ENCODE measurements at regions not wholly inside any gene's neighbourhood (a gene's known extent, or its start where the extent isn't known, plus 50 kb on each side); places are given as distances from the start of the nearest gene placed in this dataset.

GRCh38 chr9:12391839-12392509 lies 301.2 kb upstream of the TYRP1 start:
- H3K27ac ChIP-seq (ENCODE audit: low read depth in 1 of 2, low read length in 2 of 2) = no peak overlapping the region
- H3K4me1 ChIP-seq (ENCODE audit: control insufficient read depth in 1 of 2, insufficient read depth in 2 of 2, low read length in 2 of 2) = no peaks in the 10 kb centered on the region
- WGBS, 2 donors = 72 to 84% methylated on average over 2 of the region's 2 CpGs
- no peak for DNase-seq
- no peaks in the 10 kb centered on the region for H3K27me3 ChIP-seq (ENCODE audit: control insufficient read depth in 1 of 2, insufficient read depth in 2 of 2, low read length in 1 of 2)
- H3K4me3 ChIP-seq (ENCODE audit: low read length in 2 of 2) = no peak overlapping the region
- intact Hi-C loops (cut with DNase I) = no loop called here
- no peaks in the 10 kb centered on the region for H3K9me3 ChIP-seq (ENCODE audit: control insufficient read depth, low read length)
- no peak for ATAC-seq (ENCODE audit: low FRiP score)
- no peaks in the 10 kb centered on the region for H3K36me3 ChIP-seq (ENCODE audit: control insufficient read depth in 1 of 2, insufficient read depth in 2 of 2, low read length in 1 of 2)

DNA sequence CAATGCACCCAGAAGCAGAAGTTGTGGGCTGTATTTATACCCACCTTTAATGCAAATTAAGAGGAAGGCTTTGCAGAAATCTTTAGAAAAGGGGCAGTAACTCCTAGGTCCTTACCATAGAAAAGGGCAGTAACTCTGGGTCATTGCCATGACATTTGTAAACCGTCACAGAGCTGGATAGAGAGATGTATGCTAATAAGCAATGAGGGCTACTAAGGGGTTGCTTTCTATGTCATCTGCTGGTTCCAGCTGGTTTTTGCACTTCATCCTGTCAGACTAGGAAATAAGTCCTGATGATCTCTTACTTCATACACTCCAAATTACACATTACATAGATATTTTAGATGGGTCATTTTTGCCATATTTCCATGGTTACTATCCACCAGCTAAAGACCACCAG lies 299.1 kb upstream of the TYRP1 start:
- Histone ChIP-seq H3K36me3 (ENCODE audit: control insufficient read depth in 1 of 2, insufficient read depth in 2 of 2, low read length in 1 of 2) (no peaks in the 10 kb centered on the region), H3K27me3 (ENCODE audit: control insufficient read depth in 1 of 2, insufficient read depth in 2 of 2, low read length in 1 of 2) (no peaks in the 10 kb centered on the region), H3K9me3 (ENCODE audit: control insufficient read depth, low read length) (no peaks in the 10 kb centered on the region), H3K4me3 (ENCODE audit: low read length in 2 of 2) (no peak overlapping the region), H3K27ac (ENCODE audit: low read depth in 1 of 2, low read length in 2 of 2) (no peak overlapping the region), H3K4me1 (ENCODE audit: control insufficient read depth in 1 of 2, insufficient read depth in 2 of 2, low read length in 2 of 2) (no peaks in the 10 kb centered on the region)
- DNase-seq (no peak), ATAC-seq (ENCODE audit: low FRiP score) (no peak)
- 63 to 72% methylated on average over 1 of the region's 1 CpG for WGBS, 2 donors
- intact Hi-C loops (cut with DNase I) = no loop called here

DNA sequence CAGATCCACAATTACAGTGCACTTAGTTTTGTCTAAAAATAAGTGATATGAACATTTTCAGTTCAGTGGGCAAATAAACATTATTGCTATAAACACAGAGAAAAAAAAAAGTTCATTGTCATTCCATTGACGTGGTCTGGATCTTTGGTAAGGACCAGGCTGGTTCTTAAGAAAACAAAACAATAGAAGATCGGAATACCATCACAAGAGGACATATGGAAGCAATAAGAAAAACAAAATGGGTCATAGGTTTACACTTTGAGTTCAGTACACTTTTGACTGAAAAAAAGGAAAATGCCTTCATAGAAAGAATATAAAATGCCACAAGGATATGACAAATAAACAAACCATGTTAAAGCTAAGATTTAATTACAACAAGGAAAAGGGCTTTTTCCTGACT lies 289.5 kb upstream of the TYRP1 start:
- WGBS, 2 donors = 40 to 63% methylated on average over 2 of the region's 2 CpGs
- H3K4me3 ChIP-seq (ENCODE audit: low read length in 2 of 2) = no peak overlapping the region
- no peaks in the 10 kb centered on the region for H3K4me1 ChIP-seq (ENCODE audit: control insufficient read depth in 1 of 2, insufficient read depth in 2 of 2, low read length in 2 of 2)
- no peaks in the 10 kb centered on the region for H3K27me3 ChIP-seq (ENCODE audit: control insufficient read depth in 1 of 2, insufficient read depth in 2 of 2, low read length in 1 of 2)
- no peak for DNase-seq
- ATAC-seq (ENCODE audit: low FRiP score) = no peak
- no peak overlapping the region for H3K27ac ChIP-seq (ENCODE audit: low read depth in 1 of 2, low read length in 2 of 2)
- no peaks in the 10 kb centered on the region for H3K36me3 ChIP-seq (ENCODE audit: control insufficient read depth in 1 of 2, insufficient read depth in 2 of 2, low read length in 1 of 2)
- intact Hi-C loops (cut with DNase I) = no loop called here
- no peaks in the 10 kb centered on the region for H3K9me3 ChIP-seq (ENCODE audit: control insufficient read depth, low read length)

- Histone ChIP-seq H3K27ac (ENCODE audit: low read depth in 1 of 2, low read length in 2 of 2) (no peak overlapping the region), H3K27me3 (ENCODE audit: control insufficient read depth in 1 of 2, insufficient read depth in 2 of 2, low read length in 1 of 2) (no peaks in the 10 kb centered on the region), H3K4me3 (ENCODE audit: low read length in 2 of 2) (no peak overlapping the region), H3K9me3 (ENCODE audit: control insufficient read depth, low read length) (no peaks in the 10 kb centered on the region), H3K36me3 (ENCODE audit: control insufficient read depth in 1 of 2, insufficient read depth in 2 of 2, low read length in 1 of 2) (no peaks in the 10 kb centered on the region), H3K4me1 (ENCODE audit: control insufficient read depth in 1 of 2, insufficient read depth in 2 of 2, low read length in 2 of 2) (no peaks in the 10 kb centered on the region)
- no peak for DNase-seq
- intact Hi-C loops (cut with DNase I) = no loop called here
- 56 to 68% methylated on average over 2 of the region's 2 CpGs for WGBS, 2 donors
- no peak for ATAC-seq (ENCODE audit: low FRiP score)
These were observed 279.2 kb upstream of the TYRP1 start for GRCh38 chr9:12413986-12414385.

DNA sequence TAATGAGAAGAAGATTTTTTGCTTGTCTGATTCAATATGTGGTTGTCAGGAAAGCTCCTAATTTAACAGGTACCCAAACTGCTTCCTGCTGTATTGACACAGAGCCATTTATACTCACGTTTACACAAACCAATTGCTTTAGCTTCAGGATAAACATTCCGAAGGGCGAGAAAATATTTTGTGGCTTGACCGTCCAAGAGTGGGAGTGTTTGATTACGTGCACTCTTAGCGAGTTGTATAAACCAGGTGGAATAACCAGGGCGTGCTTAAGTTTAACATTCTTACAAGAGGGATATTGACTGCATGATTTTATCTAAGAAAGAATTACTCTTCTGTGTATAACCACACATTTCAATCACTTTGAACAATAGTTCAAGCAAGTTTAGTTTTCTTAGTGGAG lies 278.7 kb upstream of the TYRP1 start:
- Histone ChIP-seq H3K9me3 (ENCODE audit: control insufficient read depth, low read length) (no peaks in the 10 kb centered on the region), H3K4me3 (ENCODE audit: low read length in 2 of 2) (no peak overlapping the region), H3K27ac (ENCODE audit: low read depth in 1 of 2, low read length in 2 of 2) (no peak overlapping the region), H3K27me3 (ENCODE audit: control insufficient read depth in 1 of 2, insufficient read depth in 2 of 2, low read length in 1 of 2) (no peaks in the 10 kb centered on the region), H3K4me1 (ENCODE audit: control insufficient read depth in 1 of 2, insufficient read depth in 2 of 2, low read length in 2 of 2) (no peaks in the 10 kb centered on the region), H3K36me3 (ENCODE audit: control insufficient read depth in 1 of 2, insufficient read depth in 2 of 2, low read length in 1 of 2) (no peaks in the 10 kb centered on the region)
- DNase-seq (no peak), ATAC-seq (ENCODE audit: low FRiP score) (no peak)
- intact Hi-C loops (cut with DNase I) = no loop called here
- WGBS, 2 donors = 28 to 38% methylated on average over 7 of the region's 7 CpGs

- 3 to 8% methylated on average over 2 of the region's 2 CpGs for WGBS, 2 donors
These were observed 277.8 kb upstream of the TYRP1 start for GRCh38 chr9:12415361-12415760.

DNA sequence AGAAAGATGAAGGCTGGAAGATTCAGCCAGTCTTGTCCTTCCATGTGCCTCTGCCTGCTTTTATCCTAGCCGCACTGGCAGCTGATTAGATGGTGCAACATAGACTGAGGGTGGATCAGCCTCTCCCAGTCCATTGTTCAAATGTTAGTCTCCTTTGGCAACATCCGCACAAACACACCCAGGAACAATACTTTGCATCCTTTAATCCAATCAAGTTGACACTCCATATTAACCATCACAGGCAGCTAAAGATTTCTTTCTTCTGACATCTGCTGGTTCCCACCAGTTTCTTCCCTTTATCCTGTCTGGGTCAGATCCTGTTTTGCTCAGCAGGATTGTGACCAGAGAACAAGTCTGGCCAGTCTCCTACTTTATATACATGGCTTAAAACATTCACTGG lies 276.5 kb upstream of the TYRP1 start:
- ATAC-seq (ENCODE audit: low FRiP score) (no peak), DNase-seq (no peak)
- Histone ChIP-seq H3K27me3 (ENCODE audit: control insufficient read depth in 1 of 2, insufficient read depth in 2 of 2, low read length in 1 of 2) (no peaks in the 10 kb centered on the region), H3K9me3 (ENCODE audit: control insufficient read depth, low read length) (no peaks in the 10 kb centered on the region), H3K27ac (ENCODE audit: low read depth in 1 of 2, low read length in 2 of 2) (no peak overlapping the region), H3K4me3 (ENCODE audit: low read length in 2 of 2) (no peak overlapping the region), H3K36me3 (ENCODE audit: control insufficient read depth in 1 of 2, insufficient read depth in 2 of 2, low read length in 1 of 2) (no peaks in the 10 kb centered on the region), H3K4me1 (ENCODE audit: control insufficient read depth in 1 of 2, insufficient read depth in 2 of 2, low read length in 2 of 2) (no peaks in the 10 kb centered on the region)
- intact Hi-C loops (cut with DNase I) = no loop called here
- WGBS, 2 donors = 95 to 98% methylated on average over 2 of the region's 2 CpGs

More at GRCh38 chr9:12415361-12415760, 277.8 kb upstream of the TYRP1 start:
- intact Hi-C loops (cut with DNase I) = no loop called here
- no peaks in the 10 kb centered on the region for H3K4me1 ChIP-seq (ENCODE audit: control insufficient read depth in 1 of 2, insufficient read depth in 2 of 2, low read length in 2 of 2)
- no peak overlapping the region for H3K4me3 ChIP-seq (ENCODE audit: low read length in 2 of 2)
- ATAC-seq (ENCODE audit: low FRiP score) (no peak), DNase-seq (no peak)
- H3K36me3 ChIP-seq (ENCODE audit: control insufficient read depth in 1 of 2, insufficient read depth in 2 of 2, low read length in 1 of 2) = no peaks in the 10 kb centered on the region
- no peaks in the 10 kb centered on the region for H3K9me3 ChIP-seq (ENCODE audit: control insufficient read depth, low read length)
- no peak overlapping the region for H3K27ac ChIP-seq (ENCODE audit: low read depth in 1 of 2, low read length in 2 of 2)
- no peaks in the 10 kb centered on the region for H3K27me3 ChIP-seq (ENCODE audit: control insufficient read depth in 1 of 2, insufficient read depth in 2 of 2, low read length in 1 of 2)

- ATAC-seq (ENCODE audit: low FRiP score) (no peak), DNase-seq (no peak)
- Histone ChIP-seq H3K27ac (ENCODE audit: low read depth in 1 of 2, low read length in 2 of 2) (no peak overlapping the region), H3K4me3 (ENCODE audit: low read length in 2 of 2) (no peak overlapping the region), H3K4me1 (ENCODE audit: control insufficient read depth in 1 of 2, insufficient read depth in 2 of 2, low read length in 2 of 2) (no peaks in the 10 kb centered on the region), H3K36me3 (ENCODE audit: control insufficient read depth in 1 of 2, insufficient read depth in 2 of 2, low read length in 1 of 2) (no peaks in the 10 kb centered on the region), H3K9me3 (ENCODE audit: control insufficient read depth, low read length) (no peaks in the 10 kb centered on the region), H3K27me3 (ENCODE audit: control insufficient read depth in 1 of 2, insufficient read depth in 2 of 2, low read length in 1 of 2) (no peaks in the 10 kb centered on the region)
- 65 to 75% methylated on average over 4 of the region's 4 CpGs for WGBS, 2 donors
- intact Hi-C loops (cut with DNase I) = loop anchor here in 1 of 2 donors (10.0 kb wide), 1 partner anchor 59 kb away; no protein-coding TSS in a partner anchor
These were observed 268.9 kb upstream of the TYRP1 start for GRCh38 chr9:12424243-12424642.
